ENCODE measurements at regions not wholly inside any gene's neighbourhood (a gene's known extent, or its start where the extent isn't known, plus 50 kb on each side); places are given as distances from the start of the nearest gene placed in this dataset.
A peak's percentile ranks its signal among the peaks of the same experiment; 100 is the strongest.

- Histone ChIP-seq H3K9me3 (peaks cover 3% of the 10 kb centered on the region; the same call in 1 of the 2 replicates), H3K4me1 (no peaks in the 10 kb centered on the region), H3K27me3 (replicated peaks; ENCODE audit: control insufficient read depth, insufficient read depth, low read length) (no peaks in the 10 kb centered on the region), H3K36me3 (ENCODE audit: control insufficient read depth, insufficient read depth, low read length) (no peaks in the 10 kb centered on the region), H3K4me3 (ENCODE audit: low read depth, low read length) (no peak overlapping the region)
- POLR2A ChIA-PET, result no interaction called here
- Mint-ChIP-seq H3K27me3 (ENCODE audit: insufficient read depth, unreplicated experiment) (peaks cover 2% of the 10 kb centered on the region), H3K4me1 (ENCODE audit: low read depth, unreplicated experiment) (no peaks in the 10 kb centered on the region), H3K36me3 (ENCODE audit: insufficient read depth, unreplicated experiment) (no peaks in the 10 kb centered on the region), H3K9me3 (ENCODE audit: unreplicated experiment) (no peaks in the 10 kb centered on the region), H3K27ac (ENCODE audit: unreplicated experiment) (no peak overlapping the region), H3K4me3 (ENCODE audit: unreplicated experiment) (no peak overlapping the region)
- CTCF ChIA-PET, result no interaction called here
- TF ChIP-seq, protein P1, sequence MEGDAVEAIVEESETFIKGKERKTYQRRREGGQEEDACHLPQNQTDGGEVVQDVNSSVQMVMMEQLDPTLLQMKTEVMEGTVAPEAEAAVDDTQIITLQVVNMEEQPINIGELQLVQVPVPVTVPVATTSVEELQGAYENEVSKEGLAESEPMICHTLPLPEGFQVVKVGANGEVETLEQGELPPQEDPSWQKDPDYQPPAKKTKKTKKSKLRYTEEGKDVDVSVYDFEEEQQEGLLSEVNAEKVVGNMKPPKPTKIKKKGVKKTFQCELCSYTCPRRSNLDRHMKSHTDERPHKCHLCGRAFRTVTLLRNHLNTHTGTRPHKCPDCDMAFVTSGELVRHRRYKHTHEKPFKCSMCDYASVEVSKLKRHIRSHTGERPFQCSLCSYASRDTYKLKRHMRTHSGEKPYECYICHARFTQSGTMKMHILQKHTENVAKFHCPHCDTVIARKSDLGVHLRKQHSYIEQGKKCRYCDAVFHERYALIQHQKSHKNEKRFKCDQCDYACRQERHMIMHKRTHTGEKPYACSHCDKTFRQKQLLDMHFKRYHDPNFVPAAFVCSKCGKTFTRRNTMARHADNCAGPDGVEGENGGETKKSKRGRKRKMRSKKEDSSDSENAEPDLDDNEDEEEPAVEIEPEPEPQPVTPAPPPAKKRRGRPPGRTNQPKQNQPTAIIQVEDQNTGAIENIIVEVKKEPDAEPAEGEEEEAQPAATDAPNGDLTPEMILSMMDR (IDR thresholded peaks at IDR 0.05; ENCODE audit: insufficient read depth in 1 of 2, low read depth in 1 of 2, low read length in 1 of 2, severe bottlenecking in 1 of 2, unreplicated experiment in 1 of 2), result no peak
- intact Hi-C loops (cut with micrococcal nuclease; ENCODE audit: unreplicated experiment), result no loop called here
- no TSS peak for BruUV-seq (replicated peaks)
- no peak for DNase-seq
These were observed 59.2 kb upstream of the TFAP2D start for GRCh38 chr6:50654155-50654554.

GRCh38 chr6:50655848-50656453, 57.4 kb upstream of the TFAP2D start:
- POLR2A ChIA-PET, result no interaction called here
- peak in 1 of 2 experiments; percentile 18 for DNase-seq
- TF ChIP-seq, protein P1 (IDR thresholded peaks at IDR 0.05; ENCODE audit: insufficient read depth in 1 of 2, low read depth in 1 of 2, low read length in 1 of 2, severe bottlenecking in 1 of 2, unreplicated experiment in 1 of 2), result peak; percentile 49 to 70
- Histone ChIP-seq H3K4me3 (ENCODE audit: low read depth, low read length) (no peak overlapping the region), H3K9me3 (no peaks in the 10 kb centered on the region), H3K27me3 (replicated peaks; ENCODE audit: control insufficient read depth, insufficient read depth, low read length) (no peaks in the 10 kb centered on the region), H3K36me3 (ENCODE audit: control insufficient read depth, insufficient read depth, low read length) (no peaks in the 10 kb centered on the region), H3K4me1 (no peaks in the 10 kb centered on the region)
- Mint-ChIP-seq H3K27ac (ENCODE audit: unreplicated experiment) (no peak overlapping the region), H3K4me3 (ENCODE audit: unreplicated experiment) (no peak overlapping the region), H3K36me3 (ENCODE audit: insufficient read depth, unreplicated experiment) (no peaks in the 10 kb centered on the region), H3K4me1 (ENCODE audit: low read depth, unreplicated experiment) (no peaks in the 10 kb centered on the region), H3K9me3 (ENCODE audit: unreplicated experiment) (no peaks in the 10 kb centered on the region), H3K27me3 (ENCODE audit: insufficient read depth, unreplicated experiment) (peaks cover 2% of the 10 kb centered on the region)
- CTCF ChIA-PET, result no interaction called here
- BruUV-seq (replicated peaks), result no TSS peak
- intact Hi-C loops (cut with micrococcal nuclease; ENCODE audit: unreplicated experiment), result loop anchor here (1.0 kb wide), 1 partner anchor 136 kb away; no protein-coding TSS in a partner anchor

DNA sequence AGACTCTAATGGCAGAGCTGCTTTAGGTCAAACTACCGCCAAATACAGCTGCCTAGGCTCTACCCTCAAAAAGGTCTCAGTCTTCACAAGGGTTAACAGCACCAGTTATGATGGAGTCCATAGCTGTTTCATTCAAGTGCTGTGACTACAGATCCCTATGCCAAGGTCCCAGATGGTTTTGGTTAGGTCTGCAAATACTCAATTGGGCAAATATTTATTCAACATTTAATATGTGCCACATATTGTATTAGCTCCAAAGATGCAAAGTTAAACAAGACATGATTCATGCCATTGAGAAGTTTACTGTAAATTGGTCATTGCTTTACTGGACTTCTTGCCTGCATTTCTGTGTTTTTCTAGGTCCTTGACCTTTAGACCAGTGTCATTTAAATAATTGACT, 55.8 kb upstream of the TFAP2D start:
- no peak for DNase-seq
- BruUV-seq (replicated peaks), result no TSS peak
- ChIA-PET CTCF (no interaction called here), POLR2A (no interaction called here)
- H3K36me3 Mint-ChIP-seq (ENCODE audit: insufficient read depth, unreplicated experiment), result no peaks in the 10 kb centered on the region
- no peak overlapping the region for H3K4me3 Mint-ChIP-seq (ENCODE audit: unreplicated experiment)
- Histone ChIP-seq H3K4me1 (no peaks in the 10 kb centered on the region), H3K4me3 (ENCODE audit: low read depth, low read length) (no peak overlapping the region), H3K36me3 (ENCODE audit: control insufficient read depth, insufficient read depth, low read length) (no peaks in the 10 kb centered on the region), H3K9me3 (no peaks in the 10 kb centered on the region), H3K27me3 (replicated peaks; ENCODE audit: control insufficient read depth, insufficient read depth, low read length) (no peaks in the 10 kb centered on the region)
- intact Hi-C loops (cut with micrococcal nuclease; ENCODE audit: unreplicated experiment), result no loop called here
- H3K9me3 Mint-ChIP-seq (ENCODE audit: unreplicated experiment), result no peaks in the 10 kb centered on the region
- peaks cover 2% of the 10 kb centered on the region for H3K27me3 Mint-ChIP-seq (ENCODE audit: insufficient read depth, unreplicated experiment)
- H3K4me1 Mint-ChIP-seq (ENCODE audit: low read depth, unreplicated experiment), result no peaks in the 10 kb centered on the region
- TF ChIP-seq, protein P1 (IDR thresholded peaks at IDR 0.05; ENCODE audit: insufficient read depth in 1 of 2, low read depth in 1 of 2, low read length in 1 of 2, severe bottlenecking in 1 of 2, unreplicated experiment in 1 of 2), result no peak
- no peak overlapping the region for H3K27ac Mint-ChIP-seq (ENCODE audit: unreplicated experiment)
